ENCODE measurements at regions not wholly inside any gene's neighbourhood (a gene's known extent, or its start where the extent isn't known, plus 50 kb on each side); places are given as distances from the start of the nearest gene placed in this dataset.

- TF ChIP-seq ZNF169 (tag by site-specific recombination; IDR thresholded peaks at IDR 0.05), result no peak
- no peak for TF ChIP-seq ZNF114 (tag by site-specific recombination; IDR thresholded peaks at IDR 0.05)
- TF ChIP-seq ZSCAN30 (tag by site-specific recombination; IDR thresholded peaks at IDR 0.05), result no peak
- TF ChIP-seq ZNF664 (tag by site-specific recombination; IDR thresholded peaks at IDR 0.05), result no peak
- TF ChIP-seq SP2 (tag by site-specific recombination; IDR thresholded peaks at IDR 0.05), result no peak
- no peak for TF ChIP-seq ZNF23 (tag by site-specific recombination; IDR thresholded peaks at IDR 0.05; ENCODE audit: borderline replicate concordance)
- TF ChIP-seq HOXC10 (CRISPR knock-in tag; IDR thresholded peaks at IDR 0.05), result no peak
- no peak for TF ChIP-seq ZNF398 (tag by site-specific recombination; IDR thresholded peaks at IDR 0.05)
- no peak for TF ChIP-seq ZNF341 (tag by site-specific recombination; IDR thresholded peaks at IDR 0.05; ENCODE audit: low read depth)
- TF ChIP-seq SETDB1 (IDR thresholded peaks at IDR 0.05; ENCODE audit: insufficient read length, low read length), result no peak
- TF ChIP-seq OVOL3 (tag by site-specific recombination; IDR thresholded peaks at IDR 0.05), result no peak
- TF ChIP-seq KLF1 (tag by site-specific recombination; IDR thresholded peaks at IDR 0.05), result no peak
These were observed 163.8 kb upstream of the CDIN1 start (continued) for GRCh38 chr15:36415643-36416042.

DNA sequence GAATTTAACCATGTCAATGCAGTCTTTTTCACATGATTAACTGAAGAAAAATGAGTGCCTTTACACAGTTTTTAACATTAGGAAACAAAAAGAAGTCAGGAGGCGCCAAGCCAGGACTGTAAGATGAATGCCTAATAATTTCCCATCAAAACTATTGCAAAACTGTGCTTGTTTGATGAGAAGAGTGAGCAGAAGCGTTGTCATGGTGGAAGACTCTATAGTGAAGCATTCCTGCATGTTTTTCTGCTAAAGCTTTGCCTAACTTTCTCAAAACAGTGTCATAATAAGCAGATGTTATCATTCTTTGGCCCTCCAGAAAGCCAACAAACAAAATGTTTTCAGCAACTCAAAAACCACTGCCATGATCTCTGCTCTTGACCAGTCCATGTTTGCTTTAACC, 156.8 kb upstream of the CDIN1 start:
- ChIA-PET POLR2A (no interaction called here), CTCF (no interaction called here)
- no peak for TF ChIP-seq ZBTB21 (tag by site-specific recombination; IDR thresholded peaks at IDR 0.05)
- TF ChIP-seq, protein P1, sequence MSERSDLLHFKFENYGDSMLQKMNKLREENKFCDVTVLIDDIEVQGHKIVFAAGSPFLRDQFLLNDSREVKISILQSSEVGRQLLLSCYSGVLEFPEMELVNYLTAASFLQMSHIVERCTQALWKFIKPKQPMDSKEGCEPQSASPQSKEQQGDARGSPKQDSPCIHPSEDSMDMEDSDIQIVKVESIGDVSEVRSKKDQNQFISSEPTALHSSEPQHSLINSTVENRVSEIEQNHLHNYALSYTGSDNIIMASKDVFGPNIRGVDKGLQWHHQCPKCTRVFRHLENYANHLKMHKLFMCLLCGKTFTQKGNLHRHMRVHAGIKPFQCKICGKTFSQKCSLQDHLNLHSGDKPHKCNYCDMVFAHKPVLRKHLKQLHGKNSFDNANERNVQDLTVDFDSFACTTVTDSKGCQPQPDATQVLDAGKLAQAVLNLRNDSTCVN (tag by site-specific recombination; optimal IDR thresholded peaks at IDR 0.05), result no peak
- TF ChIP-seq MYNN (tag by site-specific recombination; IDR thresholded peaks at IDR 0.05; ENCODE audit: borderline replicate concordance), result no peak
- TF ChIP-seq ZNF521 (tag by site-specific recombination; IDR thresholded peaks at IDR 0.05), result no peak
- TF ChIP-seq ZNF214 (tag by site-specific recombination; IDR thresholded peaks at IDR 0.05; ENCODE audit: borderline replicate concordance), result no peak
- no peak for TF ChIP-seq ZNF48 (tag by site-specific recombination; IDR thresholded peaks at IDR 0.05)
- Histone ChIP-seq H3K4me1 (ENCODE audit: control insufficient read depth, insufficient read depth, low read length) (no peaks in the 10 kb centered on the region), H3K9me3 (ENCODE audit: control insufficient read depth, insufficient read depth, low read depth, low read length) (no peaks in the 10 kb centered on the region), H3K27ac (ENCODE audit: extremely low read depth, low read depth, low read length) (no peak overlapping the region), H3K36me3 (ENCODE audit: control insufficient read depth in 2 of 2, insufficient read depth in 1 of 2, low read length in 2 of 2) (no peaks in the 10 kb centered on the region), H3K4me3 (ENCODE audit: low read depth, low read length) (no peak overlapping the region)

GRCh38 chr15:36426691-36427090, 152.7 kb upstream of the CDIN1 start:
- no peak overlapping the region for H3K27ac ChIP-seq (ENCODE audit: extremely low read depth, low read depth, low read length)
- no peaks in the 10 kb centered on the region for H3K9me3 ChIP-seq (ENCODE audit: control insufficient read depth, insufficient read depth, low read depth, low read length)
- H3K36me3 ChIP-seq (ENCODE audit: control insufficient read depth in 2 of 2, insufficient read depth in 1 of 2, low read length in 2 of 2), result no peaks in the 10 kb centered on the region
- ChIA-PET CTCF (no interaction called here), POLR2A (no interaction called here)
- no peak overlapping the region for H3K4me3 ChIP-seq (ENCODE audit: low read depth, low read length)
- H3K4me1 ChIP-seq (ENCODE audit: control insufficient read depth, insufficient read depth, low read length), result no peaks in the 10 kb centered on the region
- TF ChIP-seq ZNF561 (tag by site-specific recombination; IDR thresholded peaks at IDR 0.05; ENCODE audit: borderline replicate concordance) (no peak), ZNF416 (tag by site-specific recombination; IDR thresholded peaks at IDR 0.05) (no peak), ZNF585B (tag by site-specific recombination; IDR thresholded peaks at IDR 0.05) (no peak), ZNF530 (tag by site-specific recombination; IDR thresholded peaks at IDR 0.05; ENCODE audit: low read depth) (no peak), ZNF837 (tag by site-specific recombination; IDR thresholded peaks at IDR 0.05) (no peak), ZNF16 (tag by site-specific recombination; IDR thresholded peaks at IDR 0.05; ENCODE audit: low read depth) (no peak), ZBTB8A (tag by site-specific recombination; IDR thresholded peaks at IDR 0.05) (no peak), ZNF10 (tag by site-specific recombination; IDR thresholded peaks at IDR 0.05) (no peak), ZNF610 (tag by site-specific recombination; IDR thresholded peaks at IDR 0.05; ENCODE audit: borderline replicate concordance) (no peak), ZNF677 (tag by site-specific recombination; IDR thresholded peaks at IDR 0.05) (no peak), GLIS1 (tag by site-specific recombination; IDR thresholded peaks at IDR 0.05) (no peak)
- TF ChIP-seq, protein P2, sequence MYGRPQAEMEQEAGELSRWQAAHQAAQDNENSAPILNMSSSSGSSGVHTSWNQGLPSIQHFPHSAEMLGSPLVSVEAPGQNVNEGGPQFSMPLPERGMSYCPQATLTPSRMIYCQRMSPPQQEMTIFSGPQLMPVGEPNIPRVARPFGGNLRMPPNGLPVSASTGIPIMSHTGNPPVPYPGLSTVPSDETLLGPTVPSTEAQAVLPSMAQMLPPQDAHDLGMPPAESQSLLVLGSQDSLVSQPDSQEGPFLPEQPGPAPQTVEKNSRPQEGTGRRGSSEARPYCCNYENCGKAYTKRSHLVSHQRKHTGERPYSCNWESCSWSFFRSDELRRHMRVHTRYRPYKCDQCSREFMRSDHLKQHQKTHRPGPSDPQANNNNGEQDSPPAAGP (tag by site-specific recombination; IDR thresholded peaks at IDR 0.05), result no peak

Measured in HEK293 (cell line).